Left ventricle myocardium superior (tissue), 1 donor: ENCODE measurements at regions not wholly inside any gene's neighbourhood (a gene's known extent, or its start where the extent isn't known, plus 50 kb on each side); places are given as distances from the start of the nearest gene placed in this dataset.
"Not testable (repeated sequence)": the region's sequence is repeated elsewhere in the genome, so short reads cannot be mapped to it uniquely, and the experiment has no call there.

Experiments
- ATAC-seq: fragments of 200-7000 bp; cut with Tn5 transposase; one replicate; pipeline ENCODE4 v1.9.1; 2020; ENCODE audit warnings: mild to moderate bottlenecking, moderate library complexity
- DNase-seq: peaks from one replicate; pipeline ENCODE4 v3.0.0-alpha.2; 2020
- intact Hi-C: fragments of 100-400 bp; cut with micrococcal nuclease; formaldehyde crosslinking; loops from one replicate; pipeline ENCODE4 v1.11.0; 2022
- donor health status: DM: no; HTN: yes; CAD: no; lungs with severe emphysema.

GRCh38 chr1:101131239-101131843 lies 105.5 kb upstream of the S1PR1 start:
- ATAC-seq = no peak
- no peak for DNase-seq
- intact Hi-C loops = loop anchor here (10.0 kb wide), 1 partner anchor 113 kb away; no protein-coding TSS in a partner anchor

- no peak for DNase-seq
- no peak for ATAC-seq
- intact Hi-C loops = loop anchor here (10.0 kb wide), 1 partner anchor 114 kb away; no protein-coding TSS in a partner anchor
Measured at GRCh38 chr1:101130673-101131072, 105.1 kb upstream of the DPH5 start.

- ATAC-seq = no peak
- intact Hi-C loops = no loop called here
Measured at GRCh38 chr1:101128846-101129245, 103.3 kb upstream of the DPH5 start.

GRCh38 chr1:101128211-101128727 lies 102.7 kb upstream of the DPH5 start:
- ATAC-seq = no peak
- no peak for DNase-seq
- intact Hi-C loops = no loop called here

More at GRCh38 chr1:101128846-101129245, 103.3 kb upstream of the DPH5 start:
- no peak for DNase-seq

- DNase-seq (no peak), ATAC-seq (no peak)
- intact Hi-C loops = no loop called here
Measured at GRCh38 chr1:101124405-101124804, 98.8 kb upstream of the DPH5 start.

- DNase-seq, intact Hi-C loops, ATAC-seq: not testable (repeated sequence)
Measured at GRCh38 chr1:101123904-101124303, 98.3 kb upstream of the DPH5 start.

GRCh38 chr1:101122452-101123166 lies 97.0 kb upstream of the DPH5 start:
- ATAC-seq (no peak), DNase-seq (no peak)
- intact Hi-C loops = no loop called here

- DNase-seq (no peak), ATAC-seq (no peak)
- intact Hi-C loops = no loop called here
Measured at GRCh38 chr1:101121975-101122374, 96.4 kb upstream of the DPH5 start.

GRCh38 chr1:101121504-101121903 lies 95.9 kb upstream of the DPH5 start:
- intact Hi-C loops = no loop called here
- DNase-seq = no peak
- ATAC-seq = no peak

GRCh38 chr1:101120868-101121267 lies 95.3 kb upstream of the DPH5 start:
- intact Hi-C loops = no loop called here
- DNase-seq (no peak), ATAC-seq (no peak)

GRCh38 chr1:101119289-101119688 lies 93.7 kb upstream of the DPH5 start:
- ATAC-seq (no peak), DNase-seq (no peak)
- intact Hi-C loops = no loop called here

GRCh38 chr1:101116006-101116405 lies 90.4 kb upstream of the DPH5 start:
- intact Hi-C loops = no loop called here
- DNase-seq (no peak), ATAC-seq (no peak)

- DNase-seq (no peak), ATAC-seq (no peak)
- intact Hi-C loops = no loop called here
Measured at GRCh38 chr1:101115112-101115511, 89.5 kb upstream of the DPH5 start.

GRCh38 chr1:101114128-101114527 lies 88.5 kb upstream of the DPH5 start:
- DNase-seq, intact Hi-C loops, ATAC-seq: not testable (repeated sequence)

GRCh38 chr1:101112051-101112780 lies 86.6 kb upstream of the DPH5 start:
- intact Hi-C loops = no loop called here
- DNase-seq (peak; percentile 58), ATAC-seq (peak; percentile 80)

GRCh38 chr1:101111461-101111860 lies 85.9 kb upstream of the DPH5 start:
- ATAC-seq (peak; percentile 50), DNase-seq (no peak)
- intact Hi-C loops = no loop called here

- ATAC-seq (no peak), DNase-seq (no peak)
- intact Hi-C loops = no loop called here
Measured at GRCh38 chr1:101109791-101110190, 84.2 kb upstream of the DPH5 start.

GRCh38 chr1:101108111-101108500 lies 82.5 kb upstream of the DPH5 start:
- intact Hi-C loops = no loop called here

GRCh38 chr1:101107496-101108110 lies 82.0 kb upstream of the DPH5 start:
- DNase-seq (no peak), ATAC-seq (peak; percentile 49)
- intact Hi-C loops = no loop called here

More at GRCh38 chr1:101108111-101108500, 82.5 kb upstream of the DPH5 start:
- DNase-seq = no peak
- peak; percentile 18 for ATAC-seq

GRCh38 chr1:101105877-101106276 lies 80.3 kb upstream of the DPH5 start:
- ATAC-seq (peak; percentile 76), DNase-seq (no peak)
- intact Hi-C loops = no loop called here
